ENCODE measurements at regions not wholly inside any gene's neighbourhood (a gene's known extent, or its start where the extent isn't known, plus 50 kb on each side); places are given as distances from the start of the nearest gene placed in this dataset.

DNA sequence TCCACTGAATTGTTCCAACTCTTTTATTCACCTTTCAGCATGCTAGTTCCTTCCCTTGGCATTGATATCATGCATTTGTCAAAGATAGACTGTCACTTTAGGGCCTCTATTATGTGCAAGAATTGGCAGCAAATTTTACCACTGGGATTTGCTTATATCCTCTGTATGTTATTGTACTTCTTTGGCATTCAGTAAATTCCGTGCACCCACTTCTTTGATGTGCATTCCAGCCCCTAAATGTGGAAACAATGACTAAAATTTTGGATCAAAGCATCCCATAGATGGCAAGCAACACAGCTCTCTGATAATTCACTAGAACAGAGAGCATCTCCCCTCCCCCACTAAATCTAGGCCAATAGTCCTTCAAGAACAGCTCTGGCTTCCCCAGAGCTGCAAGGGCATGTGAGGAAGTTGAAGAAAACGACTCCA, 399.0 kb upstream of the HNRNPA3 start:
- H3K27me3 ChIP-seq (ENCODE audit: control insufficient read depth, insufficient read depth, low read length) = no peaks in the 10 kb centered on the region
- ATAC-seq (no peak), DNase-seq (no peak)
- TF ChIP-seq, protein P1, sequence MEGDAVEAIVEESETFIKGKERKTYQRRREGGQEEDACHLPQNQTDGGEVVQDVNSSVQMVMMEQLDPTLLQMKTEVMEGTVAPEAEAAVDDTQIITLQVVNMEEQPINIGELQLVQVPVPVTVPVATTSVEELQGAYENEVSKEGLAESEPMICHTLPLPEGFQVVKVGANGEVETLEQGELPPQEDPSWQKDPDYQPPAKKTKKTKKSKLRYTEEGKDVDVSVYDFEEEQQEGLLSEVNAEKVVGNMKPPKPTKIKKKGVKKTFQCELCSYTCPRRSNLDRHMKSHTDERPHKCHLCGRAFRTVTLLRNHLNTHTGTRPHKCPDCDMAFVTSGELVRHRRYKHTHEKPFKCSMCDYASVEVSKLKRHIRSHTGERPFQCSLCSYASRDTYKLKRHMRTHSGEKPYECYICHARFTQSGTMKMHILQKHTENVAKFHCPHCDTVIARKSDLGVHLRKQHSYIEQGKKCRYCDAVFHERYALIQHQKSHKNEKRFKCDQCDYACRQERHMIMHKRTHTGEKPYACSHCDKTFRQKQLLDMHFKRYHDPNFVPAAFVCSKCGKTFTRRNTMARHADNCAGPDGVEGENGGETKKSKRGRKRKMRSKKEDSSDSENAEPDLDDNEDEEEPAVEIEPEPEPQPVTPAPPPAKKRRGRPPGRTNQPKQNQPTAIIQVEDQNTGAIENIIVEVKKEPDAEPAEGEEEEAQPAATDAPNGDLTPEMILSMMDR (IDR thresholded peaks at IDR 0.05) = no peak
- no peak overlapping the region for H3K27ac ChIP-seq (ENCODE audit: low read length)
- no peaks in the 10 kb centered on the region for H3K36me3 ChIP-seq (ENCODE audit: control insufficient read depth, insufficient read depth, low read length)
- Mint-ChIP-seq H3K4me3 (no peak overlapping the region), H3K4me1 (peaks cover 8 to 12% of the 10 kb centered on the region in 2 donors), H3K36me3 (no peaks in the 10 kb centered on the region), H3K9me3 (no peaks in the 10 kb centered on the region), H3K27ac (no peak overlapping the region), H3K27me3 (ENCODE audit: low read depth in 2 of 2) (no peaks in the 10 kb centered on the region)
- intact Hi-C loops (cut with micrococcal nuclease) = loop anchor here (1.0 to 10.0 kb wide), 4 partner anchors 68 to 686 kb away; partner anchors contain the start of gene HOXD8
- 73% methylated on average over 2 of the region's 2 CpGs for WGBS (ENCODE audit: insufficient coverage)
- H3K4me1 ChIP-seq (ENCODE audit: control insufficient read depth, insufficient read depth, low read length) = no peaks in the 10 kb centered on the region
- H3K4me3 ChIP-seq (ENCODE audit: low read length) = no peak overlapping the region
- H3K9me3 ChIP-seq (ENCODE audit: control insufficient read depth, insufficient read depth, low read length) = no peaks in the 10 kb centered on the region

DNA sequence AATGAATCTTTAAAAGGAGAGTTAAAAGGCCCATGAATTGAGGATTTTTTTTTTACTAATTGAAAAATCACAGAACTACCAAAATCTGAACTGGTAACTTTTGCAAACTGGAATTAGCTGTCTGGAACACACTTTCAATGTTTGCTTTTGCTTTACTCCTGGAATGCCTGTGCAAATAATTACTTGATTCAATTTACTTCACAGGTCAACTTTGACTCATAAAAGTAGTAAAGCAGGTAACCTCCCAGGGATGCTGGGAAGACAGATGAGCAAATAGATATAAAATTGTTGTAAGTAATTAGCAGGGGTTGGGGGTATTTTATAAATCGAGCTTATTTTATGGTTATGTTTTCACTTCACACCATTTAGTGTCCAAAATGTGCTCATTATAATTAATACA, 398.3 kb upstream of the HNRNPA3 start:
- no peaks in the 10 kb centered on the region for H3K27me3 ChIP-seq (ENCODE audit: control insufficient read depth, insufficient read depth, low read length)
- no peak for ATAC-seq
- H3K4me1 Mint-ChIP-seq = peaks cover 8 to 12% of the 10 kb centered on the region in 2 donors
- no peaks in the 10 kb centered on the region for H3K27me3 Mint-ChIP-seq (ENCODE audit: low read depth in 2 of 2)
- no peak overlapping the region for H3K27ac Mint-ChIP-seq
- TF ChIP-seq, protein P1 (IDR thresholded peaks at IDR 0.05) = no peak
- no peaks in the 10 kb centered on the region for H3K36me3 ChIP-seq (ENCODE audit: control insufficient read depth, insufficient read depth, low read length)
- no peak overlapping the region for H3K4me3 ChIP-seq (ENCODE audit: low read length)
- WGBS (ENCODE audit: insufficient coverage) = no CpG with 5 or more reads among the region's 1 CpG
- H3K4me3 Mint-ChIP-seq = no peak overlapping the region
- H3K27ac ChIP-seq (ENCODE audit: low read length) = no peak overlapping the region
- H3K36me3 Mint-ChIP-seq = no peaks in the 10 kb centered on the region
- H3K4me1 ChIP-seq (ENCODE audit: control insufficient read depth, insufficient read depth, low read length) = no peaks in the 10 kb centered on the region
- H3K9me3 ChIP-seq (ENCODE audit: control insufficient read depth, insufficient read depth, low read length) = no peaks in the 10 kb centered on the region
- no peaks in the 10 kb centered on the region for H3K9me3 Mint-ChIP-seq
- intact Hi-C loops (cut with micrococcal nuclease) = loop anchor here (1.0 to 10.0 kb wide), 4 partner anchors 69 to 687 kb away; partner anchors contain the start of gene HOXD8
- DNase-seq = no peak

DNA sequence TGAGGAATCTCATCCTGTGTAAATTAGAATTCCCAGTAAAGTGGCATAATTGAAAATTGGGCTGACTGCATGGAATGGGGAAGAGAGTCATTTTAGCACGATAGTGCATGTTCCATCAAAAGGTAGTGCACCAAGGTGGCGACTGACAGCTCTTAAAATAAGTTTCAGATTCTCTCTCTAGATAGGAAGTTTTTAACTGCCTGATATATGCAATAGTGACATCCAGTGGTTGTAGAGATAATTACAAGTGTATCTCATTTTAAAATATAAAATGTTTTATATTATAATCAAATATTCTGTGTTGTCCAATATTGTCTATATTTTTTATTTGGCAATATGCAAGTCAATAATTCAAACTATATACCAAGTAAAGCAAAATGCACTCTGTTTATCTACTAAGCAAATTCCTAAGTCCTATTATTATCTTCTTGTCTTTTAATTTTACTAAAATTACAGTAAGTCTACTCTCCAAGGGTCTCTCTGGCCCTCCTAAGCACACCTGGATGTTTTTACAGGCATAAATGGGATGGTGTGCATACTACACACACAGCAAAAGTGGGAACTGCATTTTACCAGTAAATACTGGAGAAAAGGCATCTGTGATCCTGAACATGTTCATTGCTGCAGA, 397.7 kb upstream of the HNRNPA3 start:
- Histone ChIP-seq H3K9me3 (ENCODE audit: control insufficient read depth, insufficient read depth, low read length) (no peaks in the 10 kb centered on the region), H3K36me3 (ENCODE audit: control insufficient read depth, insufficient read depth, low read length) (no peaks in the 10 kb centered on the region), H3K27me3 (ENCODE audit: control insufficient read depth, insufficient read depth, low read length) (no peaks in the 10 kb centered on the region), H3K4me1 (ENCODE audit: control insufficient read depth, insufficient read depth, low read length) (no peaks in the 10 kb centered on the region), H3K27ac (ENCODE audit: low read length) (no peak overlapping the region), H3K4me3 (ENCODE audit: low read length) (no peak overlapping the region)
- Mint-ChIP-seq H3K4me3 (no peak overlapping the region), H3K36me3 (no peaks in the 10 kb centered on the region), H3K27me3 (ENCODE audit: low read depth in 2 of 2) (no peaks in the 10 kb centered on the region), H3K27ac (no peak overlapping the region), H3K9me3 (no peaks in the 10 kb centered on the region), H3K4me1 (peaks cover 8 to 12% of the 10 kb centered on the region in 2 donors)
- DNase-seq (peak in 1 of 2 donors; percentile 61), ATAC-seq (peak; percentile 73 to 79 (median 76))
- TF ChIP-seq, protein P1 (IDR thresholded peaks at IDR 0.05) = peak; percentile 85
- 0% methylated on average over 2 of the region's 2 CpGs for WGBS (ENCODE audit: insufficient coverage)
- intact Hi-C loops (cut with micrococcal nuclease) = loop anchor here (1.0 to 10.0 kb wide), 4 partner anchors 70 to 688 kb away; partner anchors contain the start of gene HOXD8

All from natural killer cell (primary cell).